ENCODE measurements at regions not wholly inside any gene's neighbourhood (a gene's known extent, or its start where the extent isn't known, plus 50 kb on each side); places are given as distances from the start of the nearest gene placed in this dataset.

- DNase-seq (ENCODE audit: low spot score) (no peak), FAIRE-seq (no peak)
Observed at GRCh38 chr20:20938131-20938530, 168.0 kb downstream of the LINC00237 start.

DNA sequence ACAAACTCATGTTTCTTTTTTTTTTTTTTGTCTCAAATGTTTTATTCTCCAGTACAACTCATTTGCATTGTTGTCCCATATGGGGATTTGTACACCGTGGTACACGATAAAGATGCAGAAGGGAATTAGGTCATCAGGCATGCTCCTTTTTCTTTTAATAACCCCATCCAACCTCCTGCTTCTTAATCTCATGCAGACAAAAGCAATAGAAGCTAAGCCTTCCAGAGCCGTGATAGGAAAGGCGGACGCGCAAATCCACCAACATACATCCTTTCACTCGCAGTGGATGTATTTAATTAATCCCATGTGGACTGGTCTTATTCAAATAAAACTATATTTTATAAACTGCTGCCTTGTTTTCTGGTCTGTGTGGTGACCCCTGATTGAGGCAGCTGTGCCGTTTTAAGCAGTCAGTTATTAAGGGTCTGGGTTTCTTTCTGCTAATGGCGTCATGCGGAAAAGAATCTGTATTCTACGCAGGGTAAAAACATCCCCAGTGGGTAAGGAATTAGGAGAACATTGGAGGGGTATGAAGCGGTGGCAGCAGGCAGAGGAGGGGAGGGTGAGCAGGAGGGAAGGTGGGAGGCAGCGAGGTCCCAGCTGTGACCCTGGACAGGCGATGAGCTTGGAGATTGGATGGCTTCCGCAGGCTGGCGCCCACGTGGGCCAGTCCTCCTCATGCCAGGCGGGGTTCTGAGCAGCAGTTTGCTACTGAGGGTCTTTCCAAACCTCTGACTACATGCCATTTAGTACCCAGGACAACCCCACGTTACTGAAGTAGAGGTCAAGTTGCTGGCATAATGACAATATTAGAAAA, 172.8 kb downstream of the LINC00237 start:
- DNase-seq (ENCODE audit: low spot score): no peak
- FAIRE-seq: no peak

DNA sequence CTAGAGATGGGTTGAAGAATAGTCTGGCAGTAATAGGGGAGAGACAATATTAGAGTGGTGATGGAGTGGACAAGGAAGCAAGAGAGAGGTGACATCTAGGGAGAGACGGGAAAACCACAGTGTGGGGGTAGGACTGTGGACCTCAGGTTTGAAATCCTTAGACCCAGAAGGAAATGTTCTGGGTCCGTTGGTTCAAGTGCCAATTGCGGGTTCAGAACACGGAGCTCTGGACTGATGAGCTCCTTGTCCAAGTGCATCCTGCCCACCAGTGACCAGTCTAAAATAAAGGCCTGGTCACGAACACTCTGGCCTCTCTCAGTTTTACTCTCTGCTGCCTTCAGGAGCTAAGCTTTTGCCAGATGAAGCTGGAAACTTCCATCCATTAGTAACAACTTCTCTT, 174.0 kb downstream of the LINC00237 start:
- DNase-seq (ENCODE audit: low spot score): no peak
- no peak for FAIRE-seq

GRCh38 chr20:20931632-20932031, 174.5 kb downstream of the LINC00237 start:
- FAIRE-seq (no peak), DNase-seq (ENCODE audit: low spot score) (no peak)

- no peak for FAIRE-seq
- no peak for DNase-seq (ENCODE audit: low spot score)
Observed at GRCh38 chr20:20931024-20931423, 175.1 kb downstream of the LINC00237 start.

DNA sequence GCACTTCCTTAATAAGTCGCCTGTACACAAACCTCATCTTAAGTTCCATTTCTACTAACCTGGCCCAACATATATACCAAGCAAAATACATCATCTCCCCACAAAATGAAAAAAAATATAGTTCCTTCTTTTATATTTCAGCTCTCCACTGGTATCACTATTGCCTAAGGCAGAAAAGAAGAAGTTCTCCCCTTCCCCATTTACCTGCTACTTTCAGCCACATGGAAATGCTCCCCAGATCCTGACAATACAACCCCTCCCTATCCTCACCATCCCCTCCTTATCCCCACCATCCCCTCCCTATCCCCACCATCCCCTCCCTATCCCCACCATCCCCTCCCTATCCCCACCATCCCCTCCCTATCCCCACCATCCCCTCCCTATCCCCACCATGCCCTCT, 175.7 kb downstream of the LINC00237 start:
- FAIRE-seq (no peak), DNase-seq (ENCODE audit: low spot score) (no peak)

DNA sequence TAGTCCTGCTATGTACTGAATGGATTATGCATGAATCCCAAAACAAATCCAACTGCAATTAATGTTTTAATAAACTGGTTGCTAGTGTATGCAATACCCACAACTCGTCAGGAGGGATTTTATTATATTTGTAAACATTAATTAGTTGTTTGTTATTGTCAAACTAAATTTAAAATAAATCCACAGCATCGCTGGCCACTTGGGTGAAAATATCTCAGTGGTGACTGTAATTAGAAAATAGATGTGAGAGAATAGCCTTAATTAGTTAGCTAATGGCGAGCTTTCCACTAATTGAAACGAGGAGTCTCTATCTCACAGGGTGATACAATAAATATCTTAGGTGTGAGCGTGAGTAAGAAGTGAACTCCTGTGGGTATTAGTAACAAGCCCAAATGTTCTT, 176.8 kb downstream of the LINC00237 start:
- FAIRE-seq (no peak), DNase-seq (ENCODE audit: low spot score) (no peak)

DNA sequence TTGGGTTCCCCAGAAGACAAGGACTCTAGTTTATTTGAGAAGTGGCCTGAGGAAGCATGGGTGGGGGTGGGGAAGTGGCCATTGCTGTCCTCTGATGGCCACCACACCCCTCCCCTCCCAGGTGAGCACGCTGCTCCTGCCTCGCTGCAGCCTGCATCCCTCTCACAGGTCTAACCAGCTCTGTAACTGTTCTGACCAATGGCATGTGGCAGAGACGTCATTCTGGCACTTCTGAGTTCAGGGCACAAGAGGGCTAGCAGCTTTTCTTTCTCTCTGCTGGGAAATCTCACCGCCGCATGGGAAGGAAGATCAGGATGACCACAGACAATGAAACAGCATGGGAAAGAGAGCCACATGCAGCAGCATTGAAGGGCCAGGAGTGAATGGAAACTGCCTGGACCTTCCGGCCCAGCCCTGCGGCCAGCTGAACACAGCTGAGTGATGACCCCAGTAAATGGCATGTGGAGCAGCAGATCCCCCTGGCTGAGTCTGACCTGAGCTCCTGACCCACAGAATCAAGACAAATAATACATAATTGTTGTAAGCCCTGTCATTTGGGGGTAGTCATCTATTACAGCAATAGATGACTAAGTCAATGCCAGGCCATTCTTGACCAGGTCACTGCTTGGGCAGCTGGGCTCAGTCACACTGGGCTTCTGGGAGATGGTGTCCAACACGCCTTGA, 179.8 kb downstream of the LINC00237 start:
- FAIRE-seq (no peak), DNase-seq (ENCODE audit: low spot score) (no peak)

- FAIRE-seq (no peak), DNase-seq (ENCODE audit: low spot score) (no peak)
Observed at GRCh38 chr20:20920433-20920832, 185.7 kb downstream of the LINC00237 start.

DNA sequence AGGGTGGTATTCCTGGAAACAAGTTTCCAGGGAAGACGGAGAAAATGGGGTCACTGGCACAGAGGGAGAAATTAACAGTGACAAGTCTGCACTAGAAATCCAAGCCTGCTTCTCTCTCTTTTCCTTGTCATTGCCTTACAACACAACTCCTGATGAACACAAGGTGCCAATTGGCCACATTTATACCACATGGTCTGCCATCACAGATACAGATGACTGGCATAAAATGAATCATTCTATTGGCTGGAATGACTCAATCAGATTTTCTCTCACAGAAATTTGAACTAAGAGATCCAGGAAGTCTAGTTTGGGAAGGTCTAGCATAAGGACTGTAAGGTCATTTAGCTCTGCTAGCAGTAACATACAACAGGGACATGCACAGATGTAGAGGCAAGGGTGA, 190.3 kb downstream of the LINC00237 start:
- DNase-seq (ENCODE audit: low spot score) (no peak), FAIRE-seq (no peak)

DNA sequence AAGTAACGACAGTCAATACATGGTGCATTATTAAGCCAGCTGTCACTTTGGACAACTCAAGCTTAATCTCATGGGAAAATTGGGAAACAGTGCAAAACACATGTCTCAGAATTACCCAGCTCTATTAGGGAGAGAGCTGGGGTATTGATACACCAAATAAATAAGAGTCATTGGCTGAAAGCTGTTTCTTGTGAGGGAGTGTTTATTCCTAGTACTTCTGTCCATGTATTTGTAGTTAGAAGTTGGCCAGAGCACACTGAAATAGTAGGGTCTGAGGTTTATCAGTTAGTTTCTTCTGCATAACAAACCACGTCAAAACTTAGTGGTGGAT, 192.0 kb upstream of the RALGAPA2 start:
- DNase-seq (ENCODE audit: low spot score): no peak
- no peak for FAIRE-seq

DNA sequence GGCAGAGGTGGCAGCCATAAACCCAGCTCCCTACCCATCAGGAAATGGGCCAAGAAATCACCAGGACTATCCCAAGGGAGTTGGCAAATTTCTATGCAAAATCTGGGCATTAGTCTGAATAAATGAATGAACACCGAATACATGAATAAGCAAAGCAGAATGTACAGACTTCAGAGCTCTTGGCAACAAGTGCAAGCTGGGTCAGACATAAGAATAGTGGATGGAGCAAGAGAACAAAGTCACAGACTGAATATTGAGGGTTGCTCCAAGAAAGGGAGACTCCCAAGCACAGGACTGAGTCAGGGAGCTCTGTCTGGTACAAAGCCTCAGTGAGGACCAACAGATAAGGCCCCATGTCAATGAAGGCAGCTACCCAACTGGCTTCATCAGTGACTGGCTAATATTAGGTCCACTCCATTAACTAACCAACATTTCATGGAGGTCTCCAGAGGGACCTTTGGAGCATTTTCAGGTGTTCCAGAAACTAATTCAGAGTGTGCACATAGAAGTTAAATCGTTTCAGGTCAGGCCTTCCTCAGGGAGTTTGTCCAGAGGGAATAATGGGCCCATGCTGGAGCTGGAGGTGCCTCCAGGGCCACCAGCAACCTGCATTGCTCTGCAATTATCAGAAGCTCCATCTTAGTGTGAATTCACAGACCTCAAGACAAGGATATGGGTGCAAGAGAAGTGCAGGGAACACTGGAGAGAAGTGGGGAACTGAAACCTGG, 191.5 kb upstream of the RALGAPA2 start:
- no peak for FAIRE-seq
- DNase-seq (ENCODE audit: low spot score): no peak

DNA sequence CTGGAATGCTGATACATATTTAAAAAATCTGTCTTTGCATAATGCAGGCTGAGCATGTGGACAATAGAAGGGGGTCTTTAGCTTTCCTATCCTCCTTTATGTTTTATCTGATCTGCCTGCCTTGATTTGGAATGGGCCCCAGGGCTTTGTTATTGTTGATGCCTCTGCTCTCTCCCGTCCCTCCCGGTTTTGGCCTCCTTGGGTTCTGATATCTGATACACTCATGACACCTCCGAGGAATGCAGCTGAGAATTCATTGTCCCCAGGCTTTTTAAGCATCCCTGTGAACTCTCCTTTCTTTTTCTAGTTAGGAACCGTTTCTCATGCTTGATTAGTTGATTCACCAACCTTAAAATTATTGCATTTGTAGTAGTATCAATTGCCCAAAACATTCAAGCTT, 185.5 kb upstream of the RALGAPA2 start:
- DNase-seq (ENCODE audit: low spot score) (no peak), FAIRE-seq (no peak)

- FAIRE-seq (no peak), DNase-seq (ENCODE audit: low spot score) (no peak)
Observed at GRCh38 chr20:20897145-20897544, 184.7 kb upstream of the RALGAPA2 start.

- DNase-seq (ENCODE audit: low spot score) (no peak), FAIRE-seq (no peak)
Observed at GRCh38 chr20:20896606-20897005, 184.2 kb upstream of the RALGAPA2 start.

DNA sequence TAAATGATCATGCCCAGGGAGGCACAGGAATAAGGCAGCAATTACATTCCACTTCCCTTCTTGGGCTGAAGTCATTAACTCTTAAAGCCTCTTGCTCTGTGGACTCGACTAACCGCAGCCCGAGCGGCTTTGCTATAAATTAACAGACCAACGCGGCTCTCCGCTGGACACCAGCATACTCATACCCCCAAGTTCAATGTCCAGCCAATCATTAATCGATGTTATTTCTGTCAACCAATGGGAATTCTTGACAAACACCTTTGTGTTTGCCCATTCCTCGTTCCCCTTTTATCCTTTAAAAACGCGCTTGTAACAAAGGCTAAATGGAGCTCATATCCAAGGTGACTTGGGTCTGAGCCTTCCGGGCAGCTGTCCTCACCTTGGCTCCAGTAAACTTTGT, 183.1 kb upstream of the RALGAPA2 start:
- DNase-seq (ENCODE audit: low spot score) (no peak), FAIRE-seq (no peak)

- DNase-seq (ENCODE audit: low spot score): no peak
- FAIRE-seq: no peak
Observed at GRCh38 chr20:20894753-20895152, 182.3 kb upstream of the RALGAPA2 start.

- DNase-seq (ENCODE audit: low spot score) (no peak), FAIRE-seq (no peak)
Observed at GRCh38 chr20:20894280-20894679, 181.8 kb upstream of the RALGAPA2 start.

- no peak for DNase-seq (ENCODE audit: low spot score)
- no peak for FAIRE-seq
Observed at GRCh38 chr20:20892328-20892727, 179.9 kb upstream of the RALGAPA2 start.

DNA sequence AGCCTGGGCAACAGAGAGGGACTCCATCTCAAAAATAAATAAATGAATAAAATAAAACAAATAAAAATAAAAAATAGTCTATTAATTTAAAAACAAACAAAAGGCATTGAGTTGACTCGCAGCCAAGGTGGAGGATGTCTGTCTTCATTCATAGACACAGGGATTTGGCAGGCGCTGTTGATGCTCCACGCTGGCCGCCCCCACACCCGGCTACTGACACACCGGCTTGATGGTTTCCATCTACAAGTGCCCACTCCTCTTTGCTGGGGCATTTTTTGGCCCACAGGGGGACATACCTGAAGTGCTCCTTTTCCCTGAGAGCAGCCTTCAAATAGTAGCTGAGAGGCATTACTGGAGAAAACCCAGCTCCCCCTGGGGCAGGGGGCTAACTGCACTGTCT, 178.3 kb upstream of the RALGAPA2 start:
- no peak for FAIRE-seq
- no peak for DNase-seq (ENCODE audit: low spot score)

DNA sequence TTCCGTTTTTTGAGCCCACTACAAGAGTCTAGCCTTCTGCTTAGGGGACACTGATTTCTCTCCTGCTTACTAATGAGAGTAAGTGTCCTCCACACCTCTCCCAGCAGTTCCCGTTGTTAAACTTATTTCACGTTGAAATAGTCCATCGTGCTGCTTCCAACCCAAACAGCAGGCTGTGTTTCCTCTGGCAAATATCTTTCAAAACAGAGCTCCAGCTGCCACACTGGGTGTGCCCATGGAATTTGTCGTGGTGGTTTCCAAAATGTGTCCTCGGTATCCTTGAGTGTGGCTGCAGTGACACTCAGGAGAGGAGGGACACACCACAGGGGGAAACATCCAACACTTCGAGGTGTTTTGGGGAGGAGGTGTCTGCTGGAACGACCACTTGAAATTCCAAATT, 176.5 kb upstream of the RALGAPA2 start:
- no peak for DNase-seq (ENCODE audit: low spot score)
- FAIRE-seq: no peak

GRCh38 chr20:20888266-20888656, 175.8 kb upstream of the RALGAPA2 start:
- no peak for DNase-seq (ENCODE audit: low spot score)
- FAIRE-seq: no peak

All from urothelium cell line (cell line).